Panc1 (cell line): ENCODE measurements at regions not wholly inside any gene's neighbourhood (a gene's known extent, or its start where the extent isn't known, plus 50 kb on each side); places are given as distances from the start of the nearest gene placed in this dataset.
"Not testable (repeated sequence)": the region's sequence is repeated elsewhere in the genome, so short reads cannot be mapped to it uniquely, and the experiment has no call there.

ENCODE experiments used
- ATAC-seq: fragments of 200-7000 bp; cut with Tn5 transposase; 2 replicates; pipeline ENCODE4 v1.9.1; 2020; ENCODE audit warnings: mild to moderate bottlenecking, moderate library complexity
- BruUV-seq: library from RNA; stranded (reverse); fragments of 400-500 nt; replicated peaks from 2 replicates; lab custom pipeline; 2021; lab: Mats Ljungman, UMichigan
- CTCF ChIA-PET: fragments of 300-600 bp; sonication (Branson Sonifier 250); formaldehyde crosslinking; loops from one replicate; lab custom pipeline; 2022; ENCODE audit warnings: antibody characterized with exemption; lab: Charles Lee
- POLR2A ChIA-PET: fragments of 300-600 bp; sonication (Branson Sonifier 250); formaldehyde crosslinking; loops from one replicate; lab custom pipeline; 2022; ENCODE audit warnings: antibody characterized with exemption; lab: Charles Lee
- DNase-seq: peaks from one replicate; pipeline ENCODE4 v3.0.0-alpha.2; 2010; ENCODE audit warnings: low read depth, low spot score
- H3K27ac ChIP-seq: 2 replicates; pipeline ENCODE4 v1.5.1; 2011; ENCODE audit warnings: mild to moderate bottlenecking, low read length, inconsistent platforms
- H3K27me3 ChIP-seq: fragments of 200-500 bp; sonication (Bioruptor generic); 2 replicates; pipeline ENCODE4 v1.6.0; 2014; ENCODE audit warnings: low read length, inconsistent platforms; ENCODE audit not compliant: control insufficient read depth, insufficient read depth
- H3K36me3 ChIP-seq: fragments of 200-500 bp; sonication (Bioruptor generic); 2 replicates; pipeline ENCODE4 v1.5.1; 2014; ENCODE audit warnings: inconsistent platforms, mild to moderate bottlenecking, low read length, moderate library complexity; ENCODE audit not compliant: control insufficient read depth, insufficient read depth
- H3K4me1 ChIP-seq: 2 replicates; pipeline ENCODE4 v1.5.1; 2011; ENCODE audit warnings: inconsistent platforms, mild to moderate bottlenecking, low read length, moderate library complexity; ENCODE audit not compliant: control insufficient read depth, insufficient read depth
- H3K4me3 ChIP-seq, 2 experiments: 2 replicates each; pipeline ENCODE4 v1.5.1; 2011 to 2012; ENCODE audit warnings: low read depth in 2 of 2, low read length in 2 of 2, mild to moderate bottlenecking in 2 of 2, inconsistent platforms in 1 of 2, moderate library complexity in 1 of 2
- H3K9me3 ChIP-seq: fragments of 200-500 bp; sonication (Bioruptor generic); 2 replicates; pipeline ENCODE4 v1.5.1; 2014; ENCODE audit warnings: low read depth, mild to moderate bottlenecking, inconsistent platforms, low read length, moderate library complexity; ENCODE audit not compliant: control insufficient read depth, insufficient read depth
- POLR2AphosphoS5 ChIP-seq: IDR thresholded peaks from 2 replicates; pipeline ENCODE4 v1.6.1; 2012; ENCODE audit warnings: mild to moderate bottlenecking, low read depth, low read length, moderate library complexity
- SIN3A ChIP-seq: IDR thresholded peaks from 2 replicates; pipeline ENCODE4 v1.6.1; 2012; ENCODE audit warnings: low read depth, mild to moderate bottlenecking, low read length, moderate library complexity, borderline replicate concordance; ENCODE audit not compliant: insufficient read depth
- TCF7L2 ChIP-seq: IDR thresholded peaks from 2 replicates; pipeline ENCODE4 v1.6.1; 2011; ENCODE audit warnings: mild to moderate bottlenecking, low read depth, low read length, inconsistent platforms
- in situ Hi-C: cut with HindIII; loops from 2 replicates; pipeline ENCODE4 v1.10.0; 2016; ENCODE audit warnings: low sequenced_read_pairs, low pct_unique_long_range_greater_than_20kb
- intact Hi-C: fragments of 100-400 bp; cut with micrococcal nuclease; formaldehyde crosslinking; loops from one replicate; pipeline ENCODE4 v1.10.0; 2022; ENCODE audit not compliant: unreplicated experiment
- TF ChIP-seq, protein P1 (sequence below), 2 experiments: IDR thresholded peaks; 2 replicates each; pipeline ENCODE4 v1.6.1; 2011 to 2012; ENCODE audit warnings: low read depth in 2 of 2, control low read depth in 1 of 2, low read length in 1 of 2, mild to moderate bottlenecking in 1 of 2, moderate library complexity in 1 of 2; ENCODE audit not compliant: insufficient read depth in 1 of 2
- TF ChIP-seq, protein P2 (sequence below): fragments of 450-650 bp; IDR thresholded peaks from 2 replicates; pipeline ENCODE4 v1.5.1; 2017; ENCODE audit warnings: mild to moderate bottlenecking

GRCh38 chr5:130400091-130400490 lies 495.8 kb downstream of the CHSY3 start:
- DNase-seq (no peak), ATAC-seq (no peak)
- CTCF ChIA-PET: no interaction called here

GRCh38 chr5:130398825-130399224 lies 494.6 kb downstream of the CHSY3 start:
- BruUV-seq: no TSS peak
- intact Hi-C loops: no loop called here
- CTCF ChIA-PET: no interaction called here
- ATAC-seq (no peak), DNase-seq (no peak)
- H3K9me3 ChIP-seq: 0 out of 2 replicates have a peak, but pooled peaks cover 3% of the 10 kb centered on the region
- H3K27me3 ChIP-seq: no peaks in the 10 kb centered on the region
- in situ Hi-C loops: no loop called here
- TF ChIP-seq POLR2AphosphoS5 (no peak), SIN3A (no peak), TCF7L2 (no peak)
- TF ChIP-seq, protein P1, sequence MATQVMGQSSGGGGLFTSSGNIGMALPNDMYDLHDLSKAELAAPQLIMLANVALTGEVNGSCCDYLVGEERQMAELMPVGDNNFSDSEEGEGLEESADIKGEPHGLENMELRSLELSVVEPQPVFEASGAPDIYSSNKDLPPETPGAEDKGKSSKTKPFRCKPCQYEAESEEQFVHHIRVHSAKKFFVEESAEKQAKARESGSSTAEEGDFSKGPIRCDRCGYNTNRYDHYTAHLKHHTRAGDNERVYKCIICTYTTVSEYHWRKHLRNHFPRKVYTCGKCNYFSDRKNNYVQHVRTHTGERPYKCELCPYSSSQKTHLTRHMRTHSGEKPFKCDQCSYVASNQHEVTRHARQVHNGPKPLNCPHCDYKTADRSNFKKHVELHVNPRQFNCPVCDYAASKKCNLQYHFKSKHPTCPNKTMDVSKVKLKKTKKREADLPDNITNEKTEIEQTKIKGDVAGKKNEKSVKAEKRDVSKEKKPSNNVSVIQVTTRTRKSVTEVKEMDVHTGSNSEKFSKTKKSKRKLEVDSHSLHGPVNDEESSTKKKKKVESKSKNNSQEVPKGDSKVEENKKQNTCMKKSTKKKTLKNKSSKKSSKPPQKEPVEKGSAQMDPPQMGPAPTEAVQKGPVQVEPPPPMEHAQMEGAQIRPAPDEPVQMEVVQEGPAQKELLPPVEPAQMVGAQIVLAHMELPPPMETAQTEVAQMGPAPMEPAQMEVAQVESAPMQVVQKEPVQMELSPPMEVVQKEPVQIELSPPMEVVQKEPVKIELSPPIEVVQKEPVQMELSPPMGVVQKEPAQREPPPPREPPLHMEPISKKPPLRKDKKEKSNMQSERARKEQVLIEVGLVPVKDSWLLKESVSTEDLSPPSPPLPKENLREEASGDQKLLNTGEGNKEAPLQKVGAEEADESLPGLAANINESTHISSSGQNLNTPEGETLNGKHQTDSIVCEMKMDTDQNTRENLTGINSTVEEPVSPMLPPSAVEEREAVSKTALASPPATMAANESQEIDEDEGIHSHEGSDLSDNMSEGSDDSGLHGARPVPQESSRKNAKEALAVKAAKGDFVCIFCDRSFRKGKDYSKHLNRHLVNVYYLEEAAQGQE (IDR thresholded peaks at IDR 0.05; ENCODE audit: insufficient read depth in 1 of 2, low read depth in 2 of 2, low read length in 1 of 2): no peak
- TF ChIP-seq, protein P2, sequence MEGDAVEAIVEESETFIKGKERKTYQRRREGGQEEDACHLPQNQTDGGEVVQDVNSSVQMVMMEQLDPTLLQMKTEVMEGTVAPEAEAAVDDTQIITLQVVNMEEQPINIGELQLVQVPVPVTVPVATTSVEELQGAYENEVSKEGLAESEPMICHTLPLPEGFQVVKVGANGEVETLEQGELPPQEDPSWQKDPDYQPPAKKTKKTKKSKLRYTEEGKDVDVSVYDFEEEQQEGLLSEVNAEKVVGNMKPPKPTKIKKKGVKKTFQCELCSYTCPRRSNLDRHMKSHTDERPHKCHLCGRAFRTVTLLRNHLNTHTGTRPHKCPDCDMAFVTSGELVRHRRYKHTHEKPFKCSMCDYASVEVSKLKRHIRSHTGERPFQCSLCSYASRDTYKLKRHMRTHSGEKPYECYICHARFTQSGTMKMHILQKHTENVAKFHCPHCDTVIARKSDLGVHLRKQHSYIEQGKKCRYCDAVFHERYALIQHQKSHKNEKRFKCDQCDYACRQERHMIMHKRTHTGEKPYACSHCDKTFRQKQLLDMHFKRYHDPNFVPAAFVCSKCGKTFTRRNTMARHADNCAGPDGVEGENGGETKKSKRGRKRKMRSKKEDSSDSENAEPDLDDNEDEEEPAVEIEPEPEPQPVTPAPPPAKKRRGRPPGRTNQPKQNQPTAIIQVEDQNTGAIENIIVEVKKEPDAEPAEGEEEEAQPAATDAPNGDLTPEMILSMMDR: no peak
- no peaks in the 10 kb centered on the region for H3K4me1 ChIP-seq
- no peaks in the 10 kb centered on the region for H3K36me3 ChIP-seq
- no peak overlapping the region for H3K4me3 ChIP-seq
- H3K27ac ChIP-seq: no peak overlapping the region
- POLR2A ChIA-PET: no interaction called here

More at GRCh38 chr5:130400091-130400490, 495.8 kb downstream of the CHSY3 start:
- Histone ChIP-seq H3K36me3 (no peaks in the 10 kb centered on the region), H3K27ac (no peak overlapping the region), H3K4me1 (no peaks in the 10 kb centered on the region), H3K27me3 (no peaks in the 10 kb centered on the region), H3K9me3 (0 out of 2 replicates have a peak, but pooled peaks cover 3% of the 10 kb centered on the region), H3K4me3 (no peak overlapping the region)
- POLR2A ChIA-PET: no interaction called here
- no TSS peak for BruUV-seq
- TF ChIP-seq TCF7L2 (no peak), SIN3A (no peak), POLR2AphosphoS5 (no peak)
- TF ChIP-seq, protein P1 (IDR thresholded peaks at IDR 0.05; ENCODE audit: insufficient read depth in 1 of 2, low read depth in 2 of 2, low read length in 1 of 2): no peak
- TF ChIP-seq, protein P2: no peak
- in situ Hi-C loops (no loop called here), intact Hi-C loops (no loop called here)

DNA sequence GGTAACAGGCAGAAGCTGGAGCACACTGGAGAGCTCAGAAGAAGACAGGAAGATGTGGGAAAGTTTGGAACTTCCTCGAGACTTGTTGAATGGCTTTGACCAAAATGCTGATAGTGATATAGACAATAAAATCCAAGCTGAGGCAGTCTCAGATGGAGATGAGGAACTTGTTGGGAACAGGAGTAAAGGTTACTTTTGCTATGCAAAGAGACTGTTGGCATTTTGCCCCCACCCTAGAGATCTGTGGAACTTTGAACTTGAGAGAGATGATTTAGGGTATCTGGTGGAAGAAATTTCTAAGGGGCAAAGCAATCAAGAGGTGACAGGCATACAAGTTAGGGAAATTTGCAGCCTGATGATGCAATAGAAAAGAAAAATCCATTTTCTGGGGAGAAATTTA lies 493.5 kb downstream of the CHSY3 start:
- in situ Hi-C loops, intact Hi-C loops, H3K9me3 ChIP-seq, H3K27ac ChIP-seq, H3K4me1 ChIP-seq, H3K4me3 ChIP-seq, H3K27me3 ChIP-seq, ATAC-seq, DNase-seq, CTCF ChIA-PET, POLR2A ChIA-PET, BruUV-seq, H3K36me3 ChIP-seq: not testable (repeated sequence)
